H1 (cell line): ENCODE measurements at regions not wholly inside any gene's neighbourhood (a gene's known extent, or its start where the extent isn't known, plus 50 kb on each side); places are given as distances from the start of the nearest gene placed in this dataset.

Experiments
- CTBP2 ChIP-seq: IDR thresholded peaks from 2 replicates; pipeline ENCODE4 v1.7.0; 2011; ENCODE audit warnings: borderline replicate concordance, mild to moderate bottlenecking, moderate library complexity, mixed read lengths, low read length; ENCODE audit not compliant: insufficient read depth, insufficient read length
- GABPA ChIP-seq: IDR thresholded peaks from 2 replicates; pipeline ENCODE4 v1.6.1; 2011; ENCODE audit warnings: mild to moderate bottlenecking, low read length, moderate library complexity, borderline replicate concordance; ENCODE audit not compliant: insufficient read depth
- HDAC6 ChIP-seq: IDR thresholded peaks from one replicate; pipeline ENCODE4 v1.7.1; 2012; ENCODE audit warnings: low read depth, mild to moderate bottlenecking, inconsistent platforms, low read length, moderate library complexity
- SIRT6 ChIP-seq: IDR thresholded peaks from one replicate; pipeline ENCODE4 v1.7.1; 2012; ENCODE audit warnings: low read length, inconsistent platforms
- TCF12 ChIP-seq: IDR thresholded peaks from 2 replicates; pipeline ENCODE4 v1.6.1; 2011; ENCODE audit warnings: low read depth, mild to moderate bottlenecking, low read length
- ZNF274 ChIP-seq: IDR thresholded peaks from 2 replicates; pipeline ENCODE4 v1.7.0; 2012; ENCODE audit warnings: low read length, borderline replicate concordance; ENCODE audit errors: extremely low read depth

DNA sequence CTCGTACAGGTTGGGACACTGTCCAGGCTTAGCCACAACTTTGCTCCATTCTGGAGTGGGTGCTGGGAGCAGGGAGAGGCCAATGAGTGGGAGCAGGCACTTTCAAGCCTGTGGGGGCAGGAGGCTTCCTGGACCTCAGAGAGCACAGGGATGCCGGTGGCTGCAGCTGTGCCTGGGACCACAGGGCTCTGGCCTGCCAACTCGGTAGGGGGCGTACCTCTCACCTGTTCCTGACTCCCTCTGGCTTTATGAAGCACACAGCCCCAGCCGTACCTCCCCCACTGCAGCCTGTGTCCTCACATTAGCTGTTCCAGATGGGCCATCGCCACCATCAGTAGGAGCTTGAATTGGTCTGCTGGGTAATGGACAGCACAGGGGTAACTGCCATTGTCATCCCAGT lies 278.7 kb upstream of the KLHL1 start (continued):
- TF ChIP-seq GABPA (no peak), TCF12 (no peak), HDAC6 (no peak), ZNF274 (no peak), CTBP2 (no peak), SIRT6 (no peak)
